Activated naive CD8-positive, alpha-beta T cell treated with anti-CD3 and anti-CD28 coated beads, Interleukin-2, amount 50 U/mL, for 24 hours (primary cell): ENCODE measurements at regions not wholly inside any gene's neighbourhood (a gene's known extent, or its start where the extent isn't known, plus 50 kb on each side); places are given as distances from the start of the nearest gene placed in this dataset.

Experiments used
- ATAC-seq: fragments of 150-1000 bp; cut with Tn5 transposase; one replicate; pipeline ENCODE4 v1.10.0; 2021
- DNase-seq: peaks from one replicate; pipeline ENCODE4 v3.0.0; 2021
- H3K27ac Mint-ChIP-seq: one replicate; pipeline ENCODE4 v1.8.0; 2021; ENCODE audit warnings: mild to moderate bottlenecking, mixed read lengths
- H3K27me3 Mint-ChIP-seq: one replicate; pipeline ENCODE4 v1.8.0; 2021; ENCODE audit warnings: mixed read lengths
- H3K36me3 Mint-ChIP-seq: one replicate; pipeline ENCODE4 v1.8.0; 2021; ENCODE audit warnings: low read depth, mixed read lengths
- H3K4me1 Mint-ChIP-seq: one replicate; pipeline ENCODE4 v1.8.0; 2021; ENCODE audit warnings: mixed read lengths
- H3K4me3 Mint-ChIP-seq: one replicate; pipeline ENCODE4 v1.8.0; 2021; ENCODE audit warnings: mild to moderate bottlenecking, moderate library complexity, mixed read lengths
- H3K9me3 Mint-ChIP-seq: one replicate; pipeline ENCODE4 v1.8.0; 2021; ENCODE audit warnings: mixed read lengths

- Mint-ChIP-seq H3K4me3 (no peak overlapping the region), H3K9me3 (peaks cover 10% of the 10 kb centered on the region), H3K4me1 (no peaks in the 10 kb centered on the region), H3K27me3 (peaks cover 32% of the 10 kb centered on the region), H3K36me3 (peaks cover 2% of the 10 kb centered on the region), H3K27ac (no peak overlapping the region)
- ATAC-seq: no peak
- no peak for DNase-seq
These were observed 323.3 kb downstream of the TRIB2 start for GRCh38 chr2:13040043-13040442.

- ATAC-seq: no peak
- Mint-ChIP-seq H3K27me3 (peaks cover 39% of the 10 kb centered on the region), H3K4me3 (no peak overlapping the region), H3K9me3 (no peaks in the 10 kb centered on the region), H3K27ac (no peak overlapping the region), H3K4me1 (no peaks in the 10 kb centered on the region), H3K36me3 (no peaks in the 10 kb centered on the region)
- DNase-seq: no peak
These were observed 329.9 kb downstream of the TRIB2 start for GRCh38 chr2:13046557-13047165.

- Mint-ChIP-seq H3K27me3 (peaks cover 20% of the 10 kb centered on the region), H3K4me3 (no peak overlapping the region), H3K9me3 (no peaks in the 10 kb centered on the region), H3K36me3 (no peaks in the 10 kb centered on the region), H3K4me1 (no peaks in the 10 kb centered on the region), H3K27ac (no peak overlapping the region)
- no peak for ATAC-seq
- no peak for DNase-seq
These were observed 334.0 kb downstream of the TRIB2 start for GRCh38 chr2:13050764-13051163.

GRCh38 chr2:13052547-13052946 is 335.8 kb downstream of the TRIB2 start:
- Mint-ChIP-seq H3K4me3 (no peak overlapping the region), H3K9me3 (no peaks in the 10 kb centered on the region), H3K36me3 (no peaks in the 10 kb centered on the region), H3K27ac (no peak overlapping the region), H3K27me3 (peaks cover 17% of the 10 kb centered on the region), H3K4me1 (no peaks in the 10 kb centered on the region)
- no peak for ATAC-seq
- no peak for DNase-seq

GRCh38 chr2:13056259-13056843 is 339.6 kb downstream of the TRIB2 start:
- ATAC-seq (no peak), DNase-seq (no peak)
- Mint-ChIP-seq H3K9me3 (no peaks in the 10 kb centered on the region), H3K4me1 (no peaks in the 10 kb centered on the region), H3K27me3 (peaks cover 11% of the 10 kb centered on the region), H3K36me3 (no peaks in the 10 kb centered on the region), H3K27ac (no peak overlapping the region), H3K4me3 (no peak overlapping the region)

GRCh38 chr2:13057671-13058070 is 340.9 kb downstream of the TRIB2 start:
- H3K4me3 Mint-ChIP-seq: no peak overlapping the region
- no peak for ATAC-seq
- H3K27ac Mint-ChIP-seq: no peak overlapping the region
- no peaks in the 10 kb centered on the region for H3K36me3 Mint-ChIP-seq
- DNase-seq: no peak
- no peaks in the 10 kb centered on the region for H3K4me1 Mint-ChIP-seq
- H3K27me3 Mint-ChIP-seq: peaks cover 8% of the 10 kb centered on the region
- H3K9me3 Mint-ChIP-seq: no peaks in the 10 kb centered on the region

- DNase-seq (no peak), ATAC-seq (no peak)
- H3K9me3 Mint-ChIP-seq: no peaks in the 10 kb centered on the region
- no peaks in the 10 kb centered on the region for H3K36me3 Mint-ChIP-seq
- H3K4me1 Mint-ChIP-seq: no peaks in the 10 kb centered on the region
- no peak overlapping the region for H3K4me3 Mint-ChIP-seq
- peaks cover 28% of the 10 kb centered on the region for H3K27me3 Mint-ChIP-seq
- H3K27ac Mint-ChIP-seq: no peak overlapping the region
These were observed 349.9 kb downstream of the TRIB2 start for GRCh38 chr2:13066676-13067075.

- Mint-ChIP-seq H3K36me3 (no peaks in the 10 kb centered on the region), H3K27ac (no peak overlapping the region), H3K4me1 (no peaks in the 10 kb centered on the region), H3K27me3 (peaks cover 28% of the 10 kb centered on the region), H3K9me3 (no peaks in the 10 kb centered on the region), H3K4me3 (no peak overlapping the region)
- no peak for DNase-seq
- no peak for ATAC-seq
These were observed 350.8 kb downstream of the TRIB2 start for GRCh38 chr2:13067508-13067907.

GRCh38 chr2:13089971-13090370 is 373.2 kb downstream of the TRIB2 start:
- H3K4me1 Mint-ChIP-seq: no peaks in the 10 kb centered on the region
- H3K27me3 Mint-ChIP-seq: peaks cover 6% of the 10 kb centered on the region
- no peaks in the 10 kb centered on the region for H3K36me3 Mint-ChIP-seq
- ATAC-seq (no peak), DNase-seq (no peak)
- no peak overlapping the region for H3K27ac Mint-ChIP-seq
- no peaks in the 10 kb centered on the region for H3K9me3 Mint-ChIP-seq
- H3K4me3 Mint-ChIP-seq: no peak overlapping the region

GRCh38 chr2:13091455-13091854 is 374.7 kb downstream of the TRIB2 start:
- peaks cover 9% of the 10 kb centered on the region for H3K27me3 Mint-ChIP-seq
- H3K9me3 Mint-ChIP-seq: no peaks in the 10 kb centered on the region
- ATAC-seq (no peak), DNase-seq (no peak)
- no peak overlapping the region for H3K27ac Mint-ChIP-seq
- no peaks in the 10 kb centered on the region for H3K36me3 Mint-ChIP-seq
- no peaks in the 10 kb centered on the region for H3K4me1 Mint-ChIP-seq
- H3K4me3 Mint-ChIP-seq: no peak overlapping the region

GRCh38 chr2:13091861-13092378 is 375.2 kb downstream of the TRIB2 start:
- no peak overlapping the region for H3K27ac Mint-ChIP-seq
- H3K4me3 Mint-ChIP-seq: no peak overlapping the region
- no peak for DNase-seq
- peaks cover 9% of the 10 kb centered on the region for H3K27me3 Mint-ChIP-seq
- no peaks in the 10 kb centered on the region for H3K36me3 Mint-ChIP-seq
- no peaks in the 10 kb centered on the region for H3K4me1 Mint-ChIP-seq
- ATAC-seq: no peak
- no peaks in the 10 kb centered on the region for H3K9me3 Mint-ChIP-seq

- peaks cover under 1% of the 10 kb centered on the region for H3K9me3 Mint-ChIP-seq
These were observed 376.8 kb downstream of the TRIB2 start for GRCh38 chr2:13093416-13093991.

GRCh38 chr2:13102397-13103063 is 385.8 kb downstream of the TRIB2 start:
- Mint-ChIP-seq H3K27ac (no peak overlapping the region), H3K9me3 (peaks cover 18% of the 10 kb centered on the region), H3K27me3 (peaks cover 17% of the 10 kb centered on the region), H3K36me3 (no peaks in the 10 kb centered on the region), H3K4me1 (no peaks in the 10 kb centered on the region), H3K4me3 (no peak overlapping the region)
- DNase-seq (no peak), ATAC-seq (no peak)

More at GRCh38 chr2:13093416-13093991, 376.8 kb downstream of the TRIB2 start:
- DNase-seq: no peak
- Mint-ChIP-seq H3K36me3 (no peaks in the 10 kb centered on the region), H3K27ac (no peak overlapping the region), H3K4me3 (no peak overlapping the region), H3K27me3 (peaks cover 17% of the 10 kb centered on the region), H3K4me1 (no peaks in the 10 kb centered on the region)
- no peak for ATAC-seq

GRCh38 chr2:13103151-13103550 is 386.4 kb downstream of the TRIB2 start:
- DNase-seq (no peak), ATAC-seq (no peak)
- H3K4me3 Mint-ChIP-seq: no peak overlapping the region
- no peaks in the 10 kb centered on the region for H3K4me1 Mint-ChIP-seq
- H3K9me3 Mint-ChIP-seq: peaks cover 18% of the 10 kb centered on the region
- H3K27ac Mint-ChIP-seq: no peak overlapping the region
- peaks cover 14% of the 10 kb centered on the region for H3K27me3 Mint-ChIP-seq
- H3K36me3 Mint-ChIP-seq: no peaks in the 10 kb centered on the region
